ENCODE measurements at regions not wholly inside any gene's neighbourhood (a gene's known extent, or its start where the extent isn't known, plus 50 kb on each side); places are given as distances from the start of the nearest gene placed in this dataset.
"Not testable (repeated sequence)": the region's sequence is repeated elsewhere in the genome, so short reads cannot be mapped to it uniquely, and the experiment has no call there.

DNA sequence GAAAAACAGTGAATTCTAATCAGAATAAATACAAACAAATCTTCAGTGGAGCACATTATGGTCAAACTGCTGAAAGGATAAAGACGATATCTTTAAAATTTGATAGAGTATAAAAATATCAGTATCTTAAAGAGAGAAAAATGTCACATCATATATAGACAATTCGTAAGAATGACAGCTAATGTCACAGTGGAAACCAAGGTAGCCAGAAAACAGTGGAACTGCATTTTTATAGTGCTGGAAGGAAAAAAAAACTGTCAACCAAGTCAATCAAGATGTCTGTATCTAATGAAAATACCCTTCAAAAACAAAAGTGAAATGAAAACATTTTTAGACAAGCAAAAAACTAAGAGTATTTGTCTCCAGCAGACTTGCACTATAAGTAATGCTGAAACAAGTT, 73.4 kb upstream of the HMGXB4 start:
- H3K27ac ChIP-seq: no peak overlapping the region

GRCh38 chr22:35186492-35186891, 70.8 kb upstream of the HMGXB4 start:
- TF ChIP-seq ZFX (IDR thresholded peaks at IDR 0.05; ENCODE audit: borderline replicate concordance) (no peak), CTCF (IDR thresholded peaks at IDR 0.05) (no peak)
- no peak overlapping the region for H3K27ac ChIP-seq

More for the DNA sequence above, 73.4 kb upstream of the HMGXB4 start:
- TF ChIP-seq CTCF (IDR thresholded peaks at IDR 0.05): no peak
- no peak for TF ChIP-seq ZFX (IDR thresholded peaks at IDR 0.05; ENCODE audit: borderline replicate concordance)

DNA sequence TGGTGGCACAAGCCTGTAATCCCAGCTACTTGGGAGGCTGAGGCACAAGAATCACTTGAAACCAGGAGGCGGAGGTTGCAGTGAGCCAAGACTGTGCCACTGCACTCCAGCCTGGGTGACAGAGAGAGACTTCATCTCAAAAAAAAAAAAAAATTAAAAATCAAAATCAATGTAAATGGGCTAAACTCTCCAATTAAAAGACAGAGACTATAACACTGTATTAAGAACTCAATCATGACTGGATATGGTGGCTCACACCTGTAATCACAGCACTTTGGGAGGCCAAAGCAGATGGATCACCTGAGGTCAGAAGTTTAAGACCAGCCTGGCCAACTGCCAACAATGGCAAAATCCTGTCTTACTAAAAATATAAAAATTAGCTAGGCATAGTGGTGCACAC, 68.4 kb upstream of the HMGXB4 start:
- H3K27ac ChIP-seq: not testable (repeated sequence)

DNA sequence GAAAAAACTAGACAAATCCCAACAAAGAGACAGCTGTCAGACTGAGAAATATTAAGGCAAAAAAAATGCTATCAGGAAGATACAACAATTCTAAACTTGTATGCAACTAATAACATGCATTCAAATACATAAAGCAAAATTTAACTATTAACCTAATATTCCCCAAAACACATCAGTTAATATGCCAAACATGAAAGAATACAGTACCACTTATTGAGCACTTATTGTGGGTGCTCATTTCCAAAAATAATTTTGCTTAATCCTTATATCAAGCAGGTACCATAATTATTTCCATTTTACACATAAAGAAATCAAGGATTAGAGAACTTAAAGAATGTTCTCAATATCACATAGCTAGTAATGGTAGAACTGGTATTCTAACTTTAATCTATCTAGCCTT, 67.7 kb upstream of the HMGXB4 start:
- H3K27ac ChIP-seq: no peak overlapping the region
- TF ChIP-seq ZFX (IDR thresholded peaks at IDR 0.05; ENCODE audit: borderline replicate concordance) (no peak), CTCF (IDR thresholded peaks at IDR 0.05) (no peak)

- TF ChIP-seq CTCF (IDR thresholded peaks at IDR 0.05) (no peak), ZFX (IDR thresholded peaks at IDR 0.05; ENCODE audit: borderline replicate concordance) (no peak)
- no peak overlapping the region for H3K27ac ChIP-seq
Observed at GRCh38 chr22:35191412-35191811, 65.9 kb upstream of the HMGXB4 start.

- no peak overlapping the region for H3K27ac ChIP-seq
- TF ChIP-seq CTCF (IDR thresholded peaks at IDR 0.05): no peak
- no peak for TF ChIP-seq ZFX (IDR thresholded peaks at IDR 0.05; ENCODE audit: borderline replicate concordance)
Observed at GRCh38 chr22:35192129-35192918, 65.0 kb upstream of the HMGXB4 start.

DNA sequence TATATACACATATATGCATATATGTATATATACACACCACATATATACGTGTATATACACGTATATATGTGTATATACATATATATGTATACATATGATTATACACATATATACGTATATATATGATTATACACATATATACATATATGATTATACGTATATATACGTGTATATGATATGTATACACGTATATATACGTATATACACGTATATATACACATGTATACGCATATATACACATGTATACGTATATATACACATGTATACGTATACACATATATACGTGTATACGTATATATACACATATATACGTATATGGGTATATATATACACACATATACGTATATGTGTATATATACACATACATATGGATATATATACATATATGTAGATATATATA, 62.1 kb upstream of the HMGXB4 start:
- TF ChIP-seq ZFX (IDR thresholded peaks at IDR 0.05; ENCODE audit: borderline replicate concordance): no peak
- H3K27ac ChIP-seq: no peak overlapping the region

GRCh38 chr22:35195821-35196220, 61.5 kb upstream of the HMGXB4 start:
- no peak overlapping the region for H3K27ac ChIP-seq
- TF ChIP-seq ZFX (IDR thresholded peaks at IDR 0.05; ENCODE audit: borderline replicate concordance) (no peak), CTCF (IDR thresholded peaks at IDR 0.05) (no peak)

Measured in 22Rv1 (cell line).